ENCODE measurements at regions not wholly inside any gene's neighbourhood (a gene's known extent, or its start where the extent isn't known, plus 50 kb on each side); places are given as distances from the start of the nearest gene placed in this dataset.

GRCh38 chr7:41027428-41028115 lies 675.3 kb downstream of the INHBA start:
- DNase-seq (no peak), ATAC-seq (no peak)
- Mint-ChIP-seq H3K27ac (no peak overlapping the region), H3K4me1 (no peaks in the 10 kb centered on the region), H3K36me3 (no peaks in the 10 kb centered on the region), H3K27me3 (no peaks in the 10 kb centered on the region), H3K9me3 (ENCODE audit: low read depth) (peaks cover 5% of the 10 kb centered on the region), H3K4me3 (no peak overlapping the region)
- CTCF ChIA-PET, result no interaction called here

GRCh38 chr7:41024126-41024525 lies 678.8 kb downstream of the INHBA start:
- Mint-ChIP-seq H3K27ac (no peak overlapping the region), H3K4me3 (no peak overlapping the region), H3K9me3 (ENCODE audit: low read depth) (peaks cover 4% of the 10 kb centered on the region), H3K27me3 (no peaks in the 10 kb centered on the region), H3K4me1 (no peaks in the 10 kb centered on the region), H3K36me3 (no peaks in the 10 kb centered on the region)
- ATAC-seq (no peak), DNase-seq (no peak)
- CTCF ChIA-PET, result no interaction called here

GRCh38 chr7:41020056-41020455 lies 682.8 kb downstream of the INHBA start:
- CTCF ChIA-PET, result no interaction called here
- Mint-ChIP-seq H3K27ac (no peak overlapping the region), H3K27me3 (no peaks in the 10 kb centered on the region)

GRCh38 chr7:41013117-41013516 lies 689.8 kb downstream of the INHBA start:
- no peaks in the 10 kb centered on the region for H3K36me3 Mint-ChIP-seq

More at GRCh38 chr7:41020056-41020455, 682.8 kb downstream of the INHBA start:
- ATAC-seq (no peak), DNase-seq (no peak)
- Mint-ChIP-seq H3K36me3 (no peaks in the 10 kb centered on the region), H3K4me1 (no peaks in the 10 kb centered on the region), H3K9me3 (ENCODE audit: low read depth) (peaks cover 2% of the 10 kb centered on the region), H3K4me3 (no peak overlapping the region)

GRCh38 chr7:41012041-41012440 lies 690.8 kb downstream of the INHBA start:
- CTCF ChIA-PET, result no interaction called here
- no peaks in the 10 kb centered on the region for H3K27me3 Mint-ChIP-seq
- H3K27ac Mint-ChIP-seq, result no peak overlapping the region
- DNase-seq (no peak), ATAC-seq (no peak)
- H3K9me3 Mint-ChIP-seq (ENCODE audit: low read depth), result peaks cover 13% of the 10 kb centered on the region
- no peak overlapping the region for H3K4me3 Mint-ChIP-seq
- no peaks in the 10 kb centered on the region for H3K4me1 Mint-ChIP-seq
- no peaks in the 10 kb centered on the region for H3K36me3 Mint-ChIP-seq

More at GRCh38 chr7:41013117-41013516, 689.8 kb downstream of the INHBA start:
- DNase-seq, result no peak
- ATAC-seq, result no peak
- H3K27ac Mint-ChIP-seq, result no peak overlapping the region
- H3K4me3 Mint-ChIP-seq, result no peak overlapping the region
- H3K9me3 Mint-ChIP-seq (ENCODE audit: low read depth), result peaks cover 13% of the 10 kb centered on the region
- H3K4me1 Mint-ChIP-seq, result no peaks in the 10 kb centered on the region
- CTCF ChIA-PET, result no interaction called here
- H3K27me3 Mint-ChIP-seq, result no peaks in the 10 kb centered on the region

GRCh38 chr7:41010967-41011366 lies 691.9 kb downstream of the INHBA start:
- Mint-ChIP-seq H3K27ac (no peak overlapping the region), H3K4me3 (no peak overlapping the region), H3K27me3 (no peaks in the 10 kb centered on the region), H3K4me1 (no peaks in the 10 kb centered on the region), H3K9me3 (ENCODE audit: low read depth) (peaks cover 13% of the 10 kb centered on the region), H3K36me3 (no peaks in the 10 kb centered on the region)
- no peak for DNase-seq
- CTCF ChIA-PET, result no interaction called here
- no peak for ATAC-seq

GRCh38 chr7:41010418-41010817 lies 692.5 kb downstream of the INHBA start:
- CTCF ChIA-PET, result no interaction called here

GRCh38 chr7:41007811-41008210 lies 695.1 kb downstream of the INHBA start:
- DNase-seq (no peak), ATAC-seq (no peak)
- CTCF ChIA-PET, result no interaction called here
- Mint-ChIP-seq H3K36me3 (no peaks in the 10 kb centered on the region), H3K27ac (no peak overlapping the region), H3K27me3 (no peaks in the 10 kb centered on the region), H3K4me1 (no peaks in the 10 kb centered on the region), H3K4me3 (no peak overlapping the region), H3K9me3 (ENCODE audit: low read depth) (peaks cover 11% of the 10 kb centered on the region)

More at GRCh38 chr7:41010418-41010817, 692.5 kb downstream of the INHBA start:
- Mint-ChIP-seq H3K4me3 (no peak overlapping the region), H3K4me1 (no peaks in the 10 kb centered on the region), H3K27ac (no peak overlapping the region), H3K36me3 (no peaks in the 10 kb centered on the region), H3K27me3 (no peaks in the 10 kb centered on the region), H3K9me3 (ENCODE audit: low read depth) (peaks cover 13% of the 10 kb centered on the region)
- no peak for ATAC-seq
- no peak for DNase-seq

GRCh38 chr7:41007351-41007751 lies 695.5 kb downstream of the INHBA start:
- H3K36me3 Mint-ChIP-seq, result no peaks in the 10 kb centered on the region
- ATAC-seq (no peak), DNase-seq (no peak)
- CTCF ChIA-PET, result no interaction called here
- peaks cover 11% of the 10 kb centered on the region for H3K9me3 Mint-ChIP-seq (ENCODE audit: low read depth)
- no peak overlapping the region for H3K4me3 Mint-ChIP-seq
- no peaks in the 10 kb centered on the region for H3K4me1 Mint-ChIP-seq
- H3K27me3 Mint-ChIP-seq, result no peaks in the 10 kb centered on the region
- no peak overlapping the region for H3K27ac Mint-ChIP-seq

- Mint-ChIP-seq H3K9me3 (ENCODE audit: low read depth) (peaks cover 11% of the 10 kb centered on the region), H3K4me3 (no peak overlapping the region), H3K27ac (no peak overlapping the region), H3K27me3 (no peaks in the 10 kb centered on the region), H3K36me3 (no peaks in the 10 kb centered on the region), H3K4me1 (no peaks in the 10 kb centered on the region)
- no peak for ATAC-seq
- CTCF ChIA-PET, result no interaction called here
- no peak for DNase-seq
These were observed 696.4 kb downstream of the INHBA start for GRCh38 chr7:41006306-41006995.

- ATAC-seq (no peak), DNase-seq (no peak)
- Mint-ChIP-seq H3K27ac (no peak overlapping the region), H3K27me3 (no peaks in the 10 kb centered on the region), H3K4me3 (no peak overlapping the region), H3K9me3 (ENCODE audit: low read depth) (peaks cover 9% of the 10 kb centered on the region), H3K4me1 (no peaks in the 10 kb centered on the region), H3K36me3 (no peaks in the 10 kb centered on the region)
- CTCF ChIA-PET, result no interaction called here
These were observed 697.5 kb downstream of the INHBA start for GRCh38 chr7:41005374-41005901.

- no peaks in the 10 kb centered on the region for H3K27me3 Mint-ChIP-seq
- no peak overlapping the region for H3K27ac Mint-ChIP-seq
- DNase-seq (no peak), ATAC-seq (no peak)
- H3K4me3 Mint-ChIP-seq, result no peak overlapping the region
- no peaks in the 10 kb centered on the region for H3K36me3 Mint-ChIP-seq
- CTCF ChIA-PET, result interaction anchor here (1.3 to 1.6 kb wide), 3 partner anchors 44 to 772 kb away, joined by 4 to 6 read pairs (median 4); no protein-coding TSS in a partner anchor
- H3K9me3 Mint-ChIP-seq (ENCODE audit: low read depth), result peaks cover 7% of the 10 kb centered on the region
- H3K4me1 Mint-ChIP-seq, result no peaks in the 10 kb centered on the region
These were observed 698.9 kb downstream of the INHBA start for GRCh38 chr7:41003977-41004376.

- Mint-ChIP-seq H3K36me3 (no peaks in the 10 kb centered on the region), H3K9me3 (ENCODE audit: low read depth) (peaks cover 3% of the 10 kb centered on the region), H3K27ac (no peak overlapping the region), H3K4me3 (no peak overlapping the region), H3K27me3 (no peaks in the 10 kb centered on the region), H3K4me1 (no peaks in the 10 kb centered on the region)
- ATAC-seq (no peak), DNase-seq (no peak)
- CTCF ChIA-PET, result interaction anchor here (1.3 to 1.6 kb wide), 3 partner anchors 45 to 771 kb away, joined by 4 to 6 read pairs (median 4); no protein-coding TSS in a partner anchor
These were observed 699.3 kb downstream of the INHBA start for GRCh38 chr7:41003611-41003940.

All from activated CD8-positive, alpha-beta memory T cell treated with anti-CD3 and anti-CD28 coated beads, Interleukin-2, amount 10 ng/mL, durations not matched to agents 7 days and 5 days (primary cell).